HEK293 (cell line): ENCODE measurements at regions not wholly inside any gene's neighbourhood (a gene's known extent, or its start where the extent isn't known, plus 50 kb on each side); places are given as distances from the start of the nearest gene placed in this dataset.
A peak's percentile ranks its signal among the peaks of the same experiment; 100 is the strongest.

Source experiments
- CTCF ChIA-PET: fragments of 350-600 bp; formaldehyde crosslinking; extraction: SDS; loops from one replicate; lab custom pipeline; 2021; ENCODE audit warnings: antibody characterized with exemption; lab: Yijun Ruan, JAX
- POLR2A ChIA-PET: fragments of 300-600 bp; formaldehyde crosslinking; extraction: SDS; loops from one replicate; lab custom pipeline; 2020; ENCODE audit warnings: antibody characterized with exemption, inconsistent platforms; lab: Yijun Ruan, JAX
- H3K27ac ChIP-seq: fragments of 200-500 bp; sonication (Bioruptor generic); 2 replicates; pipeline ENCODE4 v1.5.1; 2014; ENCODE audit warnings: low read depth, low read length, control low read depth, inconsistent platforms; ENCODE audit errors: extremely low read depth
- H3K36me3 ChIP-seq, 2 experiments: fragments of 200-500 bp in 1 of 2; sonication (Bioruptor generic) in 1 of 2; 1 replicate in 1 of 2; 2 replicates in 1 of 2; pipeline ENCODE4 v1.5.1; 2014 to 2017; ENCODE audit warnings: inconsistent platforms in 2 of 2, low read length in 2 of 2; ENCODE audit not compliant: control insufficient read depth in 2 of 2, insufficient read depth in 1 of 2
- H3K4me1 ChIP-seq: fragments of 200-500 bp; sonication (Bioruptor generic); 2 replicates; pipeline ENCODE4 v1.5.1; 2014; ENCODE audit warnings: mild to moderate bottlenecking, low read length, inconsistent platforms; ENCODE audit not compliant: control insufficient read depth, insufficient read depth
- H3K4me3 ChIP-seq: 2 replicates; pipeline ENCODE4 v1.5.1; 2011; ENCODE audit warnings: low read depth, mild to moderate bottlenecking, control low read depth, low read length, moderate library complexity
- H3K9me3 ChIP-seq: fragments of 200-500 bp; sonication (Bioruptor generic); 2 replicates; pipeline ENCODE4 v1.5.1; 2014; ENCODE audit warnings: low read depth, low read length, inconsistent platforms; ENCODE audit not compliant: control insufficient read depth, insufficient read depth
- BCL11A ChIP-seq: fragments of 450-650 bp; formaldehyde crosslinking; IDR thresholded peaks from 2 replicates; pipeline ENCODE4 v1.5.1; 2016; ENCODE audit warnings: low read depth, missing biosample characterization, missing genetic modification characterization
- GLI2 ChIP-seq: fragments of 450-650 bp; formaldehyde crosslinking; IDR thresholded peaks from 2 replicates; pipeline ENCODE4; 2017; ENCODE audit warnings: missing biosample characterization, missing genetic modification characterization, low read depth, borderline replicate concordance
- HOXC10 ChIP-seq: sonication (generic); formaldehyde crosslinking; IDR thresholded peaks from 2 replicates; pipeline ENCODE4 v1.8.1; 2023; ENCODE audit warnings: mild to moderate bottlenecking, missing genetic modification reagents
- IKZF3 ChIP-seq: fragments of 450-650 bp; IDR thresholded peaks from 2 replicates; pipeline ENCODE4 v1.5.0; 2018; ENCODE audit warnings: missing biosample characterization, mild to moderate bottlenecking, missing genetic modification characterization, moderate library complexity
- KLF10 ChIP-seq: fragments of 450-650 bp; IDR thresholded peaks from 2 replicates; pipeline ENCODE4 v1.5.1; 2018; ENCODE audit warnings: missing biosample characterization, mild to moderate bottlenecking, missing genetic modification characterization
- KLF8 ChIP-seq: fragments of 450-650 bp; formaldehyde crosslinking; IDR thresholded peaks from 2 replicates; pipeline ENCODE4 v1.5.1; 2016; ENCODE audit warnings: missing biosample characterization, missing genetic modification characterization
- REPIN1 ChIP-seq: fragments of 450-650 bp; formaldehyde crosslinking; IDR thresholded peaks from 2 replicates; pipeline ENCODE4 v1.5.1; 2017; ENCODE audit warnings: missing biosample characterization, missing genetic modification characterization, low read depth
- SP3 ChIP-seq: fragments of 450-650 bp; formaldehyde crosslinking; IDR thresholded peaks from 2 replicates; pipeline ENCODE4 v1.5.1; 2016; ENCODE audit warnings: missing biosample characterization, missing genetic modification characterization
- ZBTB21 ChIP-seq: fragments of 450-650 bp; formaldehyde crosslinking; IDR thresholded peaks from 2 replicates; pipeline ENCODE4 v1.5.1; 2017; ENCODE audit warnings: missing biosample characterization, missing genetic modification characterization
- ZFP41 ChIP-seq: fragments of 450-650 bp; formaldehyde crosslinking; IDR thresholded peaks from 2 replicates; pipeline ENCODE4 v1.5.1; 2016; ENCODE audit warnings: missing biosample characterization, missing genetic modification characterization, borderline replicate concordance
- ZNF112 ChIP-seq: fragments of 450-650 bp; formaldehyde crosslinking; IDR thresholded peaks from 2 replicates; pipeline ENCODE4 v1.5.0; 2017; ENCODE audit warnings: missing biosample characterization, missing genetic modification characterization
- ZNF2 ChIP-seq: fragments of 450-650 bp; formaldehyde crosslinking; IDR thresholded peaks from 2 replicates; pipeline ENCODE4 v1.5.1; 2016; ENCODE audit warnings: missing biosample characterization, missing genetic modification characterization
- ZNF223 ChIP-seq: fragments of 450-650 bp; formaldehyde crosslinking; IDR thresholded peaks from 2 replicates; pipeline ENCODE4 v1.5.1; 2016; ENCODE audit warnings: missing biosample characterization, missing genetic modification characterization
- ZNF24 ChIP-seq: fragments of 450-650 bp; formaldehyde crosslinking; IDR thresholded peaks from 2 replicates; pipeline ENCODE4 v1.5.1; 2016; ENCODE audit warnings: missing biosample characterization, missing genetic modification characterization
- ZNF341 ChIP-seq: fragments of 450-650 bp; formaldehyde crosslinking; IDR thresholded peaks from 2 replicates; pipeline ENCODE4; 2016; ENCODE audit warnings: low read depth, missing biosample characterization, missing genetic modification characterization
- ZNF394 ChIP-seq: fragments of 450-650 bp; formaldehyde crosslinking; IDR thresholded peaks from 2 replicates; pipeline ENCODE4 v1.5.1; 2016; ENCODE audit warnings: missing biosample characterization, missing genetic modification characterization, mild to moderate bottlenecking, moderate library complexity, borderline replicate concordance
- ZNF473 ChIP-seq: fragments of 450-650 bp; formaldehyde crosslinking; IDR thresholded peaks from 2 replicates; pipeline ENCODE4 v1.5.1; 2017; ENCODE audit warnings: missing biosample characterization, missing genetic modification characterization
- ZNF48 ChIP-seq: fragments of 450-650 bp; formaldehyde crosslinking; IDR thresholded peaks from 2 replicates; pipeline ENCODE4 v1.5.1; 2016; ENCODE audit warnings: missing biosample characterization, missing genetic modification characterization
- ZNF529 ChIP-seq: fragments of 450-650 bp; formaldehyde crosslinking; IDR thresholded peaks from 2 replicates; pipeline ENCODE4 v1.5.1; 2017; ENCODE audit warnings: missing genetic modification characterization, missing biosample characterization; ENCODE audit not compliant: insufficient replicate concordance
- ZNF558 ChIP-seq: fragments of 450-650 bp; formaldehyde crosslinking; IDR thresholded peaks from 2 replicates; pipeline ENCODE4 v1.5.1; 2016; ENCODE audit warnings: missing biosample characterization, missing genetic modification characterization
- ZNF585B ChIP-seq: fragments of 450-650 bp; formaldehyde crosslinking; IDR thresholded peaks from 2 replicates; pipeline ENCODE4 v1.5.1; 2016; ENCODE audit warnings: missing biosample characterization, missing genetic modification characterization
- ZNF768 ChIP-seq: fragments of 450-650 bp; formaldehyde crosslinking; IDR thresholded peaks from 2 replicates; pipeline ENCODE4 v1.5.1; 2018; ENCODE audit warnings: missing biosample characterization, mild to moderate bottlenecking, missing genetic modification characterization
- TF ChIP-seq, protein P1 (sequence below): fragments of 450-650 bp; formaldehyde crosslinking; IDR thresholded peaks from 2 replicates; pipeline ENCODE4 v1.5.1; 2016; ENCODE audit warnings: missing biosample characterization, missing genetic modification characterization
- TF ChIP-seq, protein P2 (sequence below): fragments of 450-650 bp; formaldehyde crosslinking; IDR thresholded peaks from 2 replicates; pipeline ENCODE4 v1.5.1; 2016; ENCODE audit warnings: missing biosample characterization, missing genetic modification characterization
- TF ChIP-seq, protein P3 (sequence below): fragments of 450-650 bp; formaldehyde crosslinking; IDR thresholded peaks from 2 replicates; pipeline ENCODE4 v1.5.1; 2016; ENCODE audit warnings: missing biosample characterization, missing genetic modification characterization
- TF ChIP-seq, protein P4 (sequence below): fragments of 450-650 bp; formaldehyde crosslinking; IDR thresholded peaks from 2 replicates; pipeline ENCODE4 v1.5.1; 2017; ENCODE audit warnings: missing biosample characterization, missing genetic modification characterization
- TF ChIP-seq, protein P5 (sequence below): sonication (generic); formaldehyde crosslinking; IDR thresholded peaks from 2 replicates; pipeline ENCODE4 v1.8.1; 2022; ENCODE audit warnings: mild to moderate bottlenecking, moderate library complexity, missing genetic modification reagents

DNA sequence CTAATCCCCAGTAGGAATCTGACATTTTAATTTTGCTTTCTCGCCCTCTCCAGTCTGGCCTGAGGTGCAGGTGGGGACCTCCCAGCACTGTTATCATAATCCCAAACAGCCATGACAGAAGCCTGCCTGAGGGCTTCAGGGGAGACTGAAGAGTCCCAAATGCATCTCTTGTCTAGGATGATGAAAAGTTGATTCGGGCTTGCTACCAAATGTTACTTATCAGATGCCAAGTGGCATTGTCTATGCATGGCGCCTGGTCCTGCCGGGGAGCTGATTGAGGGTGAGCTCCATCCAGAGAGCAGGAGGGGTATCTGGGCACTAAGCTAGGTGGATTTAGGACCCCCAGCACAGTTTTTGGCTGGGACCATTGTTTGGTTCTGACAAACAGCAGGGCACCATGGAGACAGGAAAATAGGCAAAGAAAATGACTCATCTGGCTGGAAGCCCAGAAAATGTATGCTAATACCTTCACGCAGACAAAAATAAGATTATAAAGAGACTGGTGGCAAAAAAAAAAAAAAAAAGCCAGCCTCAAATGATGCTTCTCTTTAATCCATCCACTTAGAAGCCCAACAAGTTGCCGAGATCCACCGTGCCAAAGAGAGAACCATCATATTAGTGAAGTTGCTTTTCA is 513.7 kb upstream of the SULF2 start (continued):
- TF ChIP-seq GLI2 (tag by site-specific recombination), result no peak
- no peak for TF ChIP-seq ZNF529 (tag by site-specific recombination)
- TF ChIP-seq, protein P1, sequence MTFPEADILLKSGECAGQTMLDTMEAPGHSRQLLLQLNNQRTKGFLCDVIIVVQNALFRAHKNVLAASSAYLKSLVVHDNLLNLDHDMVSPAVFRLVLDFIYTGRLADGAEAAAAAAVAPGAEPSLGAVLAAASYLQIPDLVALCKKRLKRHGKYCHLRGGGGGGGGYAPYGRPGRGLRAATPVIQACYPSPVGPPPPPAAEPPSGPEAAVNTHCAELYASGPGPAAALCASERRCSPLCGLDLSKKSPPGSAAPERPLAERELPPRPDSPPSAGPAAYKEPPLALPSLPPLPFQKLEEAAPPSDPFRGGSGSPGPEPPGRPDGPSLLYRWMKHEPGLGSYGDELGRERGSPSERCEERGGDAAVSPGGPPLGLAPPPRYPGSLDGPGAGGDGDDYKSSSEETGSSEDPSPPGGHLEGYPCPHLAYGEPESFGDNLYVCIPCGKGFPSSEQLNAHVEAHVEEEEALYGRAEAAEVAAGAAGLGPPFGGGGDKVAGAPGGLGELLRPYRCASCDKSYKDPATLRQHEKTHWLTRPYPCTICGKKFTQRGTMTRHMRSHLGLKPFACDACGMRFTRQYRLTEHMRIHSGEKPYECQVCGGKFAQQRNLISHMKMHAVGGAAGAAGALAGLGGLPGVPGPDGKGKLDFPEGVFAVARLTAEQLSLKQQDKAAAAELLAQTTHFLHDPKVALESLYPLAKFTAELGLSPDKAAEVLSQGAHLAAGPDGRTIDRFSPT, result no peak
- TF ChIP-seq ZNF223 (tag by site-specific recombination), result no peak
- peak; percentile 12; the same call in 1 of the 2 replicates for TF ChIP-seq ZNF24
- no peak for TF ChIP-seq ZNF473
- no peak for TF ChIP-seq BCL11A (tag by site-specific recombination)
- TF ChIP-seq ZBTB21 (tag by site-specific recombination), result no peak
- no peak for TF ChIP-seq ZNF48
- TF ChIP-seq ZNF112 (tag by site-specific recombination), result no peak
- TF ChIP-seq, protein P2, sequence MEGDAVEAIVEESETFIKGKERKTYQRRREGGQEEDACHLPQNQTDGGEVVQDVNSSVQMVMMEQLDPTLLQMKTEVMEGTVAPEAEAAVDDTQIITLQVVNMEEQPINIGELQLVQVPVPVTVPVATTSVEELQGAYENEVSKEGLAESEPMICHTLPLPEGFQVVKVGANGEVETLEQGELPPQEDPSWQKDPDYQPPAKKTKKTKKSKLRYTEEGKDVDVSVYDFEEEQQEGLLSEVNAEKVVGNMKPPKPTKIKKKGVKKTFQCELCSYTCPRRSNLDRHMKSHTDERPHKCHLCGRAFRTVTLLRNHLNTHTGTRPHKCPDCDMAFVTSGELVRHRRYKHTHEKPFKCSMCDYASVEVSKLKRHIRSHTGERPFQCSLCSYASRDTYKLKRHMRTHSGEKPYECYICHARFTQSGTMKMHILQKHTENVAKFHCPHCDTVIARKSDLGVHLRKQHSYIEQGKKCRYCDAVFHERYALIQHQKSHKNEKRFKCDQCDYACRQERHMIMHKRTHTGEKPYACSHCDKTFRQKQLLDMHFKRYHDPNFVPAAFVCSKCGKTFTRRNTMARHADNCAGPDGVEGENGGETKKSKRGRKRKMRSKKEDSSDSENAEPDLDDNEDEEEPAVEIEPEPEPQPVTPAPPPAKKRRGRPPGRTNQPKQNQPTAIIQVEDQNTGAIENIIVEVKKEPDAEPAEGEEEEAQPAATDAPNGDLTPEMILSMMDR (tag by site-specific recombination), result no peak
- no peak for TF ChIP-seq ZNF558
- TF ChIP-seq HOXC10 (CRISPR knock-in tag), result no peak
- TF ChIP-seq SP3, result no peak
- no peak for TF ChIP-seq IKZF3 (tag by site-specific recombination)
- no peak for TF ChIP-seq ZNF585B (tag by site-specific recombination)
- no peak for TF ChIP-seq ZNF768 (tag by site-specific recombination)
- TF ChIP-seq REPIN1 (tag by site-specific recombination), result no peak
- TF ChIP-seq ZNF341 (tag by site-specific recombination), result no peak
- TF ChIP-seq, protein P3, sequence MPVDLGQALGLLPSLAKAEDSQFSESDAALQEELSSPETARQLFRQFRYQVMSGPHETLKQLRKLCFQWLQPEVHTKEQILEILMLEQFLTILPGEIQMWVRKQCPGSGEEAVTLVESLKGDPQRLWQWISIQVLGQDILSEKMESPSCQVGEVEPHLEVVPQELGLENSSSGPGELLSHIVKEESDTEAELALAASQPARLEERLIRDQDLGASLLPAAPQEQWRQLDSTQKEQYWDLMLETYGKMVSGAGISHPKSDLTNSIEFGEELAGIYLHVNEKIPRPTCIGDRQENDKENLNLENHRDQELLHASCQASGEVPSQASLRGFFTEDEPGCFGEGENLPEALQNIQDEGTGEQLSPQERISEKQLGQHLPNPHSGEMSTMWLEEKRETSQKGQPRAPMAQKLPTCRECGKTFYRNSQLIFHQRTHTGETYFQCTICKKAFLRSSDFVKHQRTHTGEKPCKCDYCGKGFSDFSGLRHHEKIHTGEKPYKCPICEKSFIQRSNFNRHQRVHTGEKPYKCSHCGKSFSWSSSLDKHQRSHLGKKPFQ (tag by site-specific recombination), result no peak
- no peak for TF ChIP-seq ZNF2 (tag by site-specific recombination)
- no peak for TF ChIP-seq ZNF394 (tag by site-specific recombination)
- TF ChIP-seq KLF8, result no peak

DNA sequence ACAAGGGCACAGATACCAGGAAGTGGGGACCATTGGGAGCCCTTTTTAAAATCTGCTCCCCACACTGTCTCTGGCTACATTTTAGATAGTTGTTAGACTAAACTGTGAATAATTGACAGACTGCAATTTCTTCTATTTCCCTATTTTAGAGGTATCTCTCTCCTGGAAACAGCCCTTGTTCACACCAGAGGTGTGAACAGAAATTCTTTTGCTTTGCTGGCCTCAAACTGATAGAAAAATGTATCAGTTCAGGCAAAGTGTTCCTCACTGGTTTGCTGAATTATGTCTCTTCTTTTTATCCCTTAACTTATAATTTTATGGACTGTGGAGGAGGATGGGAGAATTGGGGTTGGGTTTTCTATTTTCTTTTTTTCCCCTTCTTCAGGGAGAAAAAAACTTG is 513.2 kb upstream of the SULF2 start:
- peak overlapping the region; percentile 50; the same call in 1 of the 2 replicates for H3K27ac ChIP-seq
- TF ChIP-seq, protein P4, sequence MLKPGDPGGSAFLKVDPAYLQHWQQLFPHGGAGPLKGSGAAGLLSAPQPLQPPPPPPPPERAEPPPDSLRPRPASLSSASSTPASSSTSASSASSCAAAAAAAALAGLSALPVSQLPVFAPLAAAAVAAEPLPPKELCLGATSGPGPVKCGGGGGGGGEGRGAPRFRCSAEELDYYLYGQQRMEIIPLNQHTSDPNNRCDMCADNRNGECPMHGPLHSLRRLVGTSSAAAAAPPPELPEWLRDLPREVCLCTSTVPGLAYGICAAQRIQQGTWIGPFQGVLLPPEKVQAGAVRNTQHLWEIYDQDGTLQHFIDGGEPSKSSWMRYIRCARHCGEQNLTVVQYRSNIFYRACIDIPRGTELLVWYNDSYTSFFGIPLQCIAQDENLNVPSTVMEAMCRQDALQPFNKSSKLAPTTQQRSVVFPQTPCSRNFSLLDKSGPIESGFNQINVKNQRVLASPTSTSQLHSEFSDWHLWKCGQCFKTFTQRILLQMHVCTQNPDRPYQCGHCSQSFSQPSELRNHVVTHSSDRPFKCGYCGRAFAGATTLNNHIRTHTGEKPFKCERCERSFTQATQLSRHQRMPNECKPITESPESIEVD (tag by site-specific recombination), result peak; percentile 8; the same call in 1 of the 2 replicates
- TF ChIP-seq ZFP41 (tag by site-specific recombination), result no peak
- TF ChIP-seq, protein P3 (tag by site-specific recombination), result peak; percentile 96
- no peak for TF ChIP-seq KLF10 (tag by site-specific recombination)
- TF ChIP-seq, protein P5, sequence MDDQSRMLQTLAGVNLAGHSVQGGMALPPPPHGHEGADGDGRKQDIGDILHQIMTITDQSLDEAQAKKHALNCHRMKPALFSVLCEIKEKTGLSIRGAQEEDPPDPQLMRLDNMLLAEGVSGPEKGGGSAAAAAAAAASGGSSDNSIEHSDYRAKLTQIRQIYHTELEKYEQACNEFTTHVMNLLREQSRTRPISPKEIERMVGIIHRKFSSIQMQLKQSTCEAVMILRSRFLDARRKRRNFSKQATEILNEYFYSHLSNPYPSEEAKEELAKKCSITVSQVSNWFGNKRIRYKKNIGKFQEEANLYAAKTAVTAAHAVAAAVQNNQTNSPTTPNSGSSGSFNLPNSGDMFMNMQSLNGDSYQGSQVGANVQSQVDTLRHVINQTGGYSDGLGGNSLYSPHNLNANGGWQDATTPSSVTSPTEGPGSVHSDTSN, result no peak
- TF ChIP-seq, all 188 proteins: peak for 2
- H3K36me3 ChIP-seq, result no peaks in the 10 kb centered on the region
- peaks cover 10% of the 10 kb centered on the region for H3K4me1 ChIP-seq
- H3K4me3 ChIP-seq, result no peak overlapping the region
- no peaks in the 10 kb centered on the region; the same call in 1 of the 2 replicates for H3K9me3 ChIP-seq
- ChIA-PET CTCF (interaction anchor here (0.6 to 4.4 kb wide), 3 partner anchors 68 to 322 kb away, joined by 3 to 50 read pairs (median 14); no protein-coding TSS in a partner anchor), POLR2A (interaction anchor here (0.5 kb wide), 1 partner anchor 1633 kb away, joined by 4 read pairs; no protein-coding TSS in a partner anchor)
